Thyroid gland (tissue), 4 donors: ENCODE measurements at regions not wholly inside any gene's neighbourhood (a gene's known extent, or its start where the extent isn't known, plus 50 kb on each side); places are given as distances from the start of the nearest gene placed in this dataset.

Experiments used
- DNase-seq, 2 donors: peaks; one replicate each; pipeline ENCODE4 v3.0.0-alpha.2; 2019
- H3K27ac ChIP-seq, 3 donors: fragments of 200-600 bp; sonication (generic); 1 replicate in 2 of 3; 2 replicates in 1 of 3; pipeline ENCODE4 v1.5.1; 2016 to 2019; ENCODE audit warnings: mild to moderate bottlenecking in 1 of 3, moderate library complexity in 1 of 3
- H3K27me3 ChIP-seq: fragments of 200-600 bp; sonication (generic); one replicate; pipeline ENCODE4 v1.5.1; 2019
- H3K36me3 ChIP-seq, 2 donors: fragments of 200-600 bp; sonication (generic); one replicate each; pipeline ENCODE4 v1.5.1; 2016 to 2019
- H3K4me1 ChIP-seq, 2 donors: fragments of 200-600 bp; sonication (generic); one replicate each; pipeline ENCODE4 v1.5.1; 2017 to 2019
- H3K4me3 ChIP-seq, 3 donors: fragments of 200-600 bp; sonication (generic); replicated peaks in 1 of 3; 1 replicate in 2 of 3; 2 replicates in 1 of 3; pipeline ENCODE4 v1.5.1; 2016; ENCODE audit warnings: mild to moderate bottlenecking in 1 of 3
- H3K9me3 ChIP-seq: fragments of 200-600 bp; sonication (generic); one replicate; pipeline ENCODE4 v1.5.1; 2017
- CTCF ChIP-seq, 6 experiments: fragments of 200-600 bp in 3 of 6; fragments of 450-650 bp in 3 of 6; sonication (generic) in 3 of 6; IDR thresholded peaks; one replicate each; pipeline ENCODE4 v1.5.1; 2016 to 2019; ENCODE audit warnings: antibody characterized with exemption in 6 of 6, mild to moderate bottlenecking in 2 of 6, inconsistent platforms in 1 of 6, moderate library complexity in 1 of 6
- POLR2A ChIP-seq, 2 donors: fragments of 450-650 bp; IDR thresholded peaks; one replicate each; pipeline ENCODE4 v1.6.1; 2017; ENCODE audit warnings: antibody characterized with exemption in 2 of 2, mild to moderate bottlenecking in 2 of 2, moderate library complexity in 1 of 2
- WGBS, 2 donors: methylation state at CpG; one replicate each; pipeline ENCODE4 v1.1.5; 2017; 5-methylcytosine and 5-hydroxymethylcytosine counted together
- intact Hi-C: fragments of 100-400 bp; cut with DNase I; formaldehyde crosslinking; loops from one replicate; pipeline ENCODE4 v1.15.1; 2023

- H3K4me1 ChIP-seq, result peaks cover 9 to 20% of the 10 kb centered on the region in 2 donors
- no peak overlapping the region for H3K27ac ChIP-seq
- intact Hi-C loops, result no loop called here
- no peak overlapping the region for H3K4me3 ChIP-seq
- no peaks in the 10 kb centered on the region for H3K9me3 ChIP-seq
- no peaks in the 10 kb centered on the region for H3K36me3 ChIP-seq
- 64 to 82% methylated on average over 4 of the region's 4 CpGs for WGBS, 2 donors
- TF ChIP-seq CTCF (IDR thresholded peaks at IDR 0.05), result no peak
- no peak for TF ChIP-seq POLR2A (IDR thresholded peaks at IDR 0.05)
- H3K27me3 ChIP-seq, result no peaks in the 10 kb centered on the region
- no peak for DNase-seq
Observed at GRCh38 chr2:62415019-62415431, 91.0 kb downstream of the TMEM17 start.

- WGBS, 2 donors, result 88 to 90% methylated on average over 7 of the region's 7 CpGs
- H3K9me3 ChIP-seq, result no peaks in the 10 kb centered on the region
- H3K27ac ChIP-seq, result no peak overlapping the region
- H3K4me1 ChIP-seq, result peaks cover 9 to 20% of the 10 kb centered on the region in 2 donors
- DNase-seq, result no peak
- no peaks in the 10 kb centered on the region for H3K27me3 ChIP-seq
- TF ChIP-seq CTCF (IDR thresholded peaks at IDR 0.05), result no peak
- TF ChIP-seq POLR2A (IDR thresholded peaks at IDR 0.05), result no peak
- no peak overlapping the region for H3K4me3 ChIP-seq
- intact Hi-C loops, result loop anchor here (5.0 kb wide), 3 partner anchors 216 to 491 kb away; partner anchors contain the start of gene B3GNT2
- no peaks in the 10 kb centered on the region for H3K36me3 ChIP-seq
Observed at GRCh38 chr2:62413116-62413663, 92.8 kb downstream of the TMEM17 start.

- peak in 1 of 2 donors; percentile 11 for DNase-seq
- WGBS, 2 donors, result 50 to 57% methylated on average over 4 of the region's 4 CpGs
- Histone ChIP-seq H3K4me1 (peaks cover 9 to 20% of the 10 kb centered on the region in 2 donors), H3K4me3 (no peak overlapping the region), H3K9me3 (no peaks in the 10 kb centered on the region), H3K27ac (no peak overlapping the region), H3K36me3 (no peaks in the 10 kb centered on the region), H3K27me3 (no peaks in the 10 kb centered on the region)
- TF ChIP-seq CTCF (IDR thresholded peaks at IDR 0.05) (peak in 2 of 6 experiments; percentile 35 to 55), POLR2A (IDR thresholded peaks at IDR 0.05) (no peak)
- intact Hi-C loops, result loop anchor here (5.0 kb wide), 3 partner anchors 215 to 490 kb away; partner anchors contain the start of gene B3GNT2
Observed at GRCh38 chr2:62412347-62412742, 93.7 kb downstream of the TMEM17 start.

GRCh38 chr2:62410926-62411456 is 95.0 kb downstream of the TMEM17 start:
- WGBS, 2 donors, result 67 to 93% methylated on average over 2 of the region's 2 CpGs
- H3K4me3 ChIP-seq, result no peak overlapping the region
- H3K4me1 ChIP-seq, result peaks cover 9 to 20% of the 10 kb centered on the region in 2 donors
- no peaks in the 10 kb centered on the region for H3K27me3 ChIP-seq
- intact Hi-C loops, result loop anchor here (5.0 kb wide), 3 partner anchors 214 to 489 kb away; partner anchors contain the start of gene B3GNT2
- DNase-seq, result no peak
- no peaks in the 10 kb centered on the region for H3K36me3 ChIP-seq
- no peaks in the 10 kb centered on the region for H3K9me3 ChIP-seq
- TF ChIP-seq POLR2A (IDR thresholded peaks at IDR 0.05), result no peak
- TF ChIP-seq CTCF (IDR thresholded peaks at IDR 0.05), result no peak
- peak overlapping the region; percentile 74 to 79 (median 77) for H3K27ac ChIP-seq

- no peaks in the 10 kb centered on the region for H3K36me3 ChIP-seq
- no peak for DNase-seq
- WGBS, 2 donors, result 88 to 89% methylated on average over 9 of the region's 9 CpGs
- no peak overlapping the region for H3K27ac ChIP-seq
- H3K4me1 ChIP-seq, result peaks cover 9 to 16% of the 10 kb centered on the region in 2 donors
- TF ChIP-seq CTCF (IDR thresholded peaks at IDR 0.05) (no peak), POLR2A (IDR thresholded peaks at IDR 0.05) (no peak)
- H3K4me3 ChIP-seq, result no peak overlapping the region
- intact Hi-C loops, result loop anchor here (5.0 kb wide), 3 partner anchors 213 to 488 kb away; partner anchors contain the start of gene B3GNT2
- H3K27me3 ChIP-seq, result no peaks in the 10 kb centered on the region
- no peaks in the 10 kb centered on the region for H3K9me3 ChIP-seq
Observed at GRCh38 chr2:62410015-62410453, 96.0 kb downstream of the TMEM17 start.
